ENCODE measurements at regions not wholly inside any gene's neighbourhood (a gene's known extent, or its start where the extent isn't known, plus 50 kb on each side); places are given as distances from the start of the nearest gene placed in this dataset.

GRCh38 chr14:38904959-38905358 is 198.1 kb downstream of the SEC23A start:
- Histone ChIP-seq H3K4me3 (ENCODE audit: low read length in 3 of 3) (no peak overlapping the region), H3K9ac (ENCODE audit: low read length in 3 of 3) (no peak overlapping the region), H3K27ac (ENCODE audit: low read depth in 2 of 2, low read length in 2 of 2) (no peak overlapping the region), H3K36me3 (ENCODE audit: control insufficient read depth in 2 of 3, insufficient read depth in 3 of 3, low read length in 3 of 3) (no peaks in the 10 kb centered on the region), H3K4me1 (ENCODE audit: control insufficient read depth in 2 of 3, insufficient read depth in 2 of 3, low read depth in 1 of 3, low read length in 3 of 3) (no peaks in the 10 kb centered on the region), H3K9me3 (ENCODE audit: control insufficient read depth in 2 of 3, insufficient read depth in 1 of 3, low read length in 3 of 3) (no peaks in the 10 kb centered on the region), H3K27me3 (ENCODE audit: control insufficient read depth, insufficient read depth, low read length) (no peaks in the 10 kb centered on the region)
- DNase-seq, result no peak
- no peak for TF ChIP-seq CTCF (IDR thresholded peaks at IDR 0.05; ENCODE audit: borderline replicate concordance, extremely low read depth, insufficient read depth)
- FAIRE-seq, result no peak
- intact Hi-C loops (cut with DNase I), result no loop called here

- DNase-seq, result no peak
- FAIRE-seq, result no peak
- Histone ChIP-seq H3K4me1 (ENCODE audit: control insufficient read depth in 2 of 3, insufficient read depth in 2 of 3, low read depth in 1 of 3, low read length in 3 of 3) (no peaks in the 10 kb centered on the region), H3K27me3 (ENCODE audit: control insufficient read depth, insufficient read depth, low read length) (no peaks in the 10 kb centered on the region), H3K9ac (ENCODE audit: low read length in 3 of 3) (no peak overlapping the region), H3K36me3 (ENCODE audit: control insufficient read depth in 2 of 3, insufficient read depth in 3 of 3, low read length in 3 of 3) (no peaks in the 10 kb centered on the region), H3K9me3 (ENCODE audit: control insufficient read depth in 2 of 3, insufficient read depth in 1 of 3, low read length in 3 of 3) (no peaks in the 10 kb centered on the region), H3K27ac (ENCODE audit: low read depth in 2 of 2, low read length in 2 of 2) (no peak overlapping the region), H3K4me3 (ENCODE audit: low read length in 3 of 3) (no peak overlapping the region)
- intact Hi-C loops (cut with DNase I), result no loop called here
- no peak for TF ChIP-seq CTCF (IDR thresholded peaks at IDR 0.05; ENCODE audit: borderline replicate concordance, extremely low read depth, insufficient read depth)
These were observed 201.2 kb downstream of the SEC23A start for GRCh38 chr14:38901791-38902190.

GRCh38 chr14:38900887-38901286 is 202.1 kb downstream of the SEC23A start:
- Histone ChIP-seq H3K4me3 (ENCODE audit: low read length in 3 of 3) (no peak overlapping the region), H3K9ac (ENCODE audit: low read length in 3 of 3) (no peak overlapping the region), H3K9me3 (ENCODE audit: control insufficient read depth in 2 of 3, insufficient read depth in 1 of 3, low read length in 3 of 3) (no peaks in the 10 kb centered on the region), H3K27ac (ENCODE audit: low read depth in 2 of 2, low read length in 2 of 2) (no peak overlapping the region), H3K36me3 (ENCODE audit: control insufficient read depth in 2 of 3, insufficient read depth in 3 of 3, low read length in 3 of 3) (no peaks in the 10 kb centered on the region), H3K27me3 (ENCODE audit: control insufficient read depth, insufficient read depth, low read length) (no peaks in the 10 kb centered on the region), H3K4me1 (ENCODE audit: control insufficient read depth in 2 of 3, insufficient read depth in 2 of 3, low read depth in 1 of 3, low read length in 3 of 3) (no peaks in the 10 kb centered on the region)
- no peak for TF ChIP-seq CTCF (IDR thresholded peaks at IDR 0.05; ENCODE audit: borderline replicate concordance, extremely low read depth, insufficient read depth)
- intact Hi-C loops (cut with DNase I), result no loop called here
- FAIRE-seq (no peak), DNase-seq (no peak)

GRCh38 chr14:38887696-38888095 is 215.3 kb downstream of the SEC23A start:
- H3K4me1 ChIP-seq (ENCODE audit: control insufficient read depth in 2 of 3, insufficient read depth in 2 of 3, low read depth in 1 of 3, low read length in 3 of 3), result no peaks in the 10 kb centered on the region
- no peak overlapping the region for H3K27ac ChIP-seq (ENCODE audit: low read depth in 2 of 2, low read length in 2 of 2)
- intact Hi-C loops (cut with DNase I), result no loop called here
- no peak for FAIRE-seq
- H3K27me3 ChIP-seq (ENCODE audit: control insufficient read depth, insufficient read depth, low read length), result no peaks in the 10 kb centered on the region
- H3K9me3 ChIP-seq (ENCODE audit: control insufficient read depth in 2 of 3, insufficient read depth in 1 of 3, low read length in 3 of 3), result no peaks in the 10 kb centered on the region
- no peak overlapping the region for H3K4me3 ChIP-seq (ENCODE audit: low read length in 3 of 3)
- no peak overlapping the region for H3K9ac ChIP-seq (ENCODE audit: low read length in 3 of 3)
- no peak for TF ChIP-seq CTCF (IDR thresholded peaks at IDR 0.05; ENCODE audit: borderline replicate concordance, extremely low read depth, insufficient read depth)
- no peak for DNase-seq
- no peaks in the 10 kb centered on the region for H3K36me3 ChIP-seq (ENCODE audit: control insufficient read depth in 2 of 3, insufficient read depth in 3 of 3, low read length in 3 of 3)
